ENCODE measurements at regions not wholly inside any gene's neighbourhood (a gene's known extent, or its start where the extent isn't known, plus 50 kb on each side); places are given as distances from the start of the nearest gene placed in this dataset.
"Not testable (repeated sequence)": the region's sequence is repeated elsewhere in the genome, so short reads cannot be mapped to it uniquely, and the experiment has no call there.

GRCh38 chr5:106019261-106019660 is 1651.5 kb downstream of the EFNA5 start:
- no peak for DNase-seq (ENCODE audit: extremely low spot score)
- TF ChIP-seq PKNOX1 (IDR thresholded peaks at IDR 0.05), result no peak
- no peak for TF ChIP-seq BHLHE40 (IDR thresholded peaks at IDR 0.05; ENCODE audit: borderline replicate concordance)
- TF ChIP-seq TARDBP (IDR thresholded peaks at IDR 0.05), result no peak
- TF ChIP-seq LEF1 (IDR thresholded peaks at IDR 0.05; ENCODE audit: borderline replicate concordance), result no peak
- no peak for TF ChIP-seq ELF4 (IDR thresholded peaks at IDR 0.05)
- TF ChIP-seq HDGF (IDR thresholded peaks at IDR 0.05; ENCODE audit: borderline replicate concordance), result no peak
- no peak for TF ChIP-seq FOXA1 (IDR thresholded peaks at IDR 0.05)
- no peak for TF ChIP-seq ZNF384 (IDR thresholded peaks at IDR 0.05)
- no peak for TF ChIP-seq L3MBTL2 (conservative IDR thresholded peaks at IDR 0.05)
- TF ChIP-seq CTBP1 (IDR thresholded peaks at IDR 0.05; ENCODE audit: borderline replicate concordance), result no peak
- no peak for TF ChIP-seq SP1 (IDR thresholded peaks at IDR 0.05)
- TF ChIP-seq SUZ12 (IDR thresholded peaks at IDR 0.05), result no peak
- no peak for TF ChIP-seq ARNT (IDR thresholded peaks at IDR 0.05)
- ChIA-PET CTCF (no interaction called here), POLR2A (no interaction called here)

- POLR2A ChIA-PET, result no interaction called here
- TF ChIP-seq FOXA1 (IDR thresholded peaks at IDR 0.05), result no peak
- no peak for TF ChIP-seq ARNT (IDR thresholded peaks at IDR 0.05)
- TF ChIP-seq BHLHE40 (IDR thresholded peaks at IDR 0.05; ENCODE audit: borderline replicate concordance), result no peak
- no peak for TF ChIP-seq TARDBP (IDR thresholded peaks at IDR 0.05)
- no peak for TF ChIP-seq L3MBTL2 (conservative IDR thresholded peaks at IDR 0.05)
- DNase-seq (ENCODE audit: extremely low spot score), result no peak
- CTCF ChIA-PET, result interaction anchor here (0.6 kb wide), 1 partner anchor 51 kb away, joined by 3 read pairs; no protein-coding TSS in a partner anchor
Observed at GRCh38 chr5:106017243-106017857, 1653.4 kb downstream of the EFNA5 start.

GRCh38 chr5:106014262-106014661 is 1656.5 kb downstream of the EFNA5 start:
- DNase-seq (ENCODE audit: extremely low spot score), result no peak
- POLR2A ChIA-PET, result no interaction called here
- CTCF ChIA-PET, result no interaction called here
- TF ChIP-seq TARDBP (IDR thresholded peaks at IDR 0.05), result no peak
- no peak for TF ChIP-seq SUZ12 (IDR thresholded peaks at IDR 0.05)
- TF ChIP-seq ELF4 (IDR thresholded peaks at IDR 0.05), result no peak

- no peak for DNase-seq (ENCODE audit: extremely low spot score)
- POLR2A ChIA-PET, result no interaction called here
- no peak for TF ChIP-seq HDGF (IDR thresholded peaks at IDR 0.05; ENCODE audit: borderline replicate concordance)
- CTCF ChIA-PET, result no interaction called here
Observed at GRCh38 chr5:106006242-106006641, 1664.5 kb downstream of the EFNA5 start.

GRCh38 chr5:105998991-105999390 is 1671.7 kb downstream of the EFNA5 start:
- CTCF ChIA-PET; POLR2A ChIA-PET; DNase-seq (ENCODE audit: extremely low spot score): not testable (repeated sequence)

GRCh38 chr5:105993027-105993426 is 1677.7 kb downstream of the EFNA5 start:
- TF ChIP-seq BHLHE40 (IDR thresholded peaks at IDR 0.05; ENCODE audit: borderline replicate concordance), result no peak
- TF ChIP-seq SP1 (IDR thresholded peaks at IDR 0.05), result no peak
- TF ChIP-seq FOXK2 (IDR thresholded peaks at IDR 0.05), result no peak
- TF ChIP-seq SUZ12 (IDR thresholded peaks at IDR 0.05), result no peak
- no peak for TF ChIP-seq ELF4 (IDR thresholded peaks at IDR 0.05)
- no peak for TF ChIP-seq PKNOX1 (IDR thresholded peaks at IDR 0.05)
- no peak for TF ChIP-seq CTBP1 (IDR thresholded peaks at IDR 0.05; ENCODE audit: borderline replicate concordance)
- no peak for TF ChIP-seq NFRKB (IDR thresholded peaks at IDR 0.05)
- no peak for TF ChIP-seq FOXA1 (IDR thresholded peaks at IDR 0.05)
- TF ChIP-seq L3MBTL2 (conservative IDR thresholded peaks at IDR 0.05), result no peak
- no peak for TF ChIP-seq LEF1 (IDR thresholded peaks at IDR 0.05; ENCODE audit: borderline replicate concordance)
- TF ChIP-seq TARDBP (IDR thresholded peaks at IDR 0.05), result no peak
- TF ChIP-seq FOXM1 (IDR thresholded peaks at IDR 0.05; ENCODE audit: borderline replicate concordance), result no peak
- no peak for DNase-seq (ENCODE audit: extremely low spot score)
- ChIA-PET POLR2A (no interaction called here), CTCF (no interaction called here)

GRCh38 chr5:105982526-105982925 is 1688.2 kb downstream of the EFNA5 start:
- TF ChIP-seq PKNOX1 (IDR thresholded peaks at IDR 0.05) (no peak), ZNF384 (IDR thresholded peaks at IDR 0.05) (no peak), SP1 (IDR thresholded peaks at IDR 0.05) (no peak), HDGF (IDR thresholded peaks at IDR 0.05; ENCODE audit: borderline replicate concordance) (no peak), L3MBTL2 (conservative IDR thresholded peaks at IDR 0.05) (no peak), ARNT (IDR thresholded peaks at IDR 0.05) (no peak), CTBP1 (IDR thresholded peaks at IDR 0.05; ENCODE audit: borderline replicate concordance) (no peak), NFRKB (IDR thresholded peaks at IDR 0.05) (no peak), SUZ12 (IDR thresholded peaks at IDR 0.05) (no peak)
- POLR2A ChIA-PET, result no interaction called here
- no peak for DNase-seq (ENCODE audit: extremely low spot score)
- CTCF ChIA-PET, result no interaction called here

GRCh38 chr5:105978011-105978410 is 1692.7 kb downstream of the EFNA5 start:
- no peak for DNase-seq (ENCODE audit: extremely low spot score)
- CTCF ChIA-PET, result no interaction called here
- TF ChIP-seq ZNF384 (IDR thresholded peaks at IDR 0.05) (no peak), CTBP1 (IDR thresholded peaks at IDR 0.05; ENCODE audit: borderline replicate concordance) (no peak), L3MBTL2 (conservative IDR thresholded peaks at IDR 0.05) (no peak), TARDBP (IDR thresholded peaks at IDR 0.05) (no peak), ELF4 (IDR thresholded peaks at IDR 0.05) (no peak), NFRKB (IDR thresholded peaks at IDR 0.05) (no peak), LEF1 (IDR thresholded peaks at IDR 0.05; ENCODE audit: borderline replicate concordance) (no peak), HDGF (IDR thresholded peaks at IDR 0.05; ENCODE audit: borderline replicate concordance) (no peak), FOXK2 (IDR thresholded peaks at IDR 0.05) (no peak), PKNOX1 (IDR thresholded peaks at IDR 0.05) (no peak), SP1 (IDR thresholded peaks at IDR 0.05) (no peak), ARNT (IDR thresholded peaks at IDR 0.05) (no peak), SUZ12 (IDR thresholded peaks at IDR 0.05) (no peak), BHLHE40 (IDR thresholded peaks at IDR 0.05; ENCODE audit: borderline replicate concordance) (no peak), FOXM1 (IDR thresholded peaks at IDR 0.05; ENCODE audit: borderline replicate concordance) (no peak), FOXA1 (IDR thresholded peaks at IDR 0.05) (no peak)
- POLR2A ChIA-PET, result no interaction called here

All from HEK293T (cell line).